OCI-LY7 (cell line): ENCODE measurements at regions not wholly inside any gene's neighbourhood (a gene's known extent, or its start where the extent isn't known, plus 50 kb on each side); places are given as distances from the start of the nearest gene placed in this dataset.
"Not testable (repeated sequence)": the region's sequence is repeated elsewhere in the genome, so short reads cannot be mapped to it uniquely, and the experiment has no call there.

Experiments
- BruUV-seq: library from RNA; stranded (reverse); fragments of 400-500 nt; replicated peaks from 2 replicates; lab custom pipeline; 2021; lab: Mats Ljungman, UMichigan
- CTCF ChIA-PET: fragments of 300-600 bp; sonication (Branson Sonifier 250); formaldehyde crosslinking; loops from one replicate; lab custom pipeline; 2022; ENCODE audit warnings: antibody characterized with exemption; ENCODE audit not compliant: unreplicated experiment; lab: Charles Lee
- POLR2A ChIA-PET: fragments of 300-600 bp; sonication (Branson Sonifier 250); formaldehyde crosslinking; loops from one replicate; lab custom pipeline; 2022; ENCODE audit warnings: antibody characterized with exemption; lab: Charles Lee
- DNase-seq: peaks from one replicate; pipeline ENCODE4 v3.0.0-alpha.2; 2015; ENCODE audit warnings: low spot score
- H2AFZ ChIP-seq: fragments of 200-600 bp; sonication (generic), shearing (Covaris generic); 2 replicates; pipeline ENCODE4 v1.6.1; 2014; ENCODE audit warnings: mild to moderate bottlenecking, antibody characterized with exemption, low read length, moderate library complexity
- H3K27ac ChIP-seq: fragments of 200-600 bp; sonication (generic); 2 replicates; pipeline ENCODE4 v1.5.1; 2014; ENCODE audit warnings: mixed run types, low read depth, mild to moderate bottlenecking, moderate library complexity, low read length, inconsistent platforms; ENCODE audit not compliant: poor library complexity, severe bottlenecking
- H3K36me3 ChIP-seq: fragments of 200-600 bp; sonication (generic); 2 replicates; pipeline ENCODE4 v1.6.1; 2014; ENCODE audit warnings: mild to moderate bottlenecking, antibody characterized with exemption, low read length, moderate library complexity, mixed read lengths; ENCODE audit not compliant: insufficient read depth
- H3K4me1 ChIP-seq: fragments of 200-600 bp; sonication (generic); 2 replicates; pipeline ENCODE4 v1.5.1; 2014; ENCODE audit warnings: mild to moderate bottlenecking, low read length; ENCODE audit not compliant: insufficient read depth, poor library complexity, severe bottlenecking
- H3K4me2 ChIP-seq: fragments of 200-600 bp; sonication (generic); 2 replicates; pipeline ENCODE4 v1.6.1; 2014; ENCODE audit warnings: mild to moderate bottlenecking, low read length
- H3K4me3 ChIP-seq: fragments of 200-600 bp; sonication (generic); 2 replicates; pipeline ENCODE4 v1.5.1; 2014; ENCODE audit warnings: mild to moderate bottlenecking, low read depth, low read length; ENCODE audit not compliant: poor library complexity, severe bottlenecking
- H3K79me2 ChIP-seq: fragments of 200-600 bp; sonication (generic); 2 replicates; pipeline ENCODE4 v1.6.1; 2016; ENCODE audit warnings: low read depth, mild to moderate bottlenecking, low read length, moderate library complexity, mixed read lengths; ENCODE audit not compliant: insufficient read depth
- H3K9me2 ChIP-seq: fragments of 200-600 bp; sonication (generic); 2 replicates; pipeline ENCODE4 v1.6.1; 2016; ENCODE audit warnings: mild to moderate bottlenecking, low read length, mixed read lengths; ENCODE audit not compliant: insufficient read depth
- H3K9me3 ChIP-seq: fragments of 200-600 bp; sonication (generic); 2 replicates; pipeline ENCODE4 v1.6.1; 2014; ENCODE audit warnings: mild to moderate bottlenecking, mixed run types, low read length, mixed read lengths
- H4K20me1 ChIP-seq: fragments of 200-600 bp; sonication (generic); 2 replicates; pipeline ENCODE4 v1.6.1; 2014; ENCODE audit warnings: mild to moderate bottlenecking, antibody characterized with exemption, low read length, moderate library complexity, mixed read lengths; ENCODE audit not compliant: insufficient read depth
- EZH2phosphoT487 ChIP-seq: fragments of 200-600 bp; sonication (generic); IDR thresholded peaks from 2 replicates; pipeline ENCODE4 v1.6.1; 2018; ENCODE audit warnings: low read depth, borderline replicate concordance, mild to moderate bottlenecking, mixed run types, antibody characterized with exemption, low read length, moderate library complexity, mixed read lengths
- intact Hi-C: fragments of 100-400 bp; cut with micrococcal nuclease; formaldehyde crosslinking; loops from one replicate; pipeline ENCODE4 v1.10.0; 2022; ENCODE audit not compliant: unreplicated experiment
- TF ChIP-seq, protein P1 (sequence below): fragments of 200-600 bp; sonication (generic); conservative IDR thresholded peaks from 2 replicates; pipeline ENCODE4 v1.5.1; 2014; ENCODE audit warnings: mild to moderate bottlenecking, antibody characterized with exemption, low read length, moderate library complexity, mixed read lengths

DNA sequence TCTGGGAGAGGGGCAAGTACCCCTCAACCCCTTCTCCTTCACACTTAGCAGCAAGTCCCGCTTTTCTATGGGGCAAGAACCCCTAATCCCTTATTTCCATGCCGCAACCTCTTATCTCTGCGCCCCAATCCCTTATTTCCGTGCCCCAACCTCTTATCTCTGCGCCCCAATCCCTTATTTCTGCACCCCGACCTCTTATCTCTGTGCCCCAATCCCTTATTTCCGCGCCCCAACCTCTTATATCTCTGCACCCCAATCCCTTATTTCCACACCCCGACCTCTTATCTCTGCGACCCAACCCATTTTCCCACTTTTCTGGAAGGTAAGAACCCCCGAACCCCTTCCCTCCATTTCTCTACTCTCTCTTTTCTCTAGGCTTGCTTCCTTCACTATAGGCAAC lies 95.6 kb upstream of the RAB4A start:
- H4K20me1 ChIP-seq, H3K36me3 ChIP-seq, intact Hi-C loops, DNase-seq, H3K9me2 ChIP-seq, H3K79me2 ChIP-seq, H2AFZ ChIP-seq, H3K9me3 ChIP-seq, H3K4me1 ChIP-seq, H3K4me2 ChIP-seq, H3K27ac ChIP-seq, CTCF ChIA-PET, POLR2A ChIA-PET, H3K4me3 ChIP-seq, BruUV-seq: not testable (repeated sequence)

DNA sequence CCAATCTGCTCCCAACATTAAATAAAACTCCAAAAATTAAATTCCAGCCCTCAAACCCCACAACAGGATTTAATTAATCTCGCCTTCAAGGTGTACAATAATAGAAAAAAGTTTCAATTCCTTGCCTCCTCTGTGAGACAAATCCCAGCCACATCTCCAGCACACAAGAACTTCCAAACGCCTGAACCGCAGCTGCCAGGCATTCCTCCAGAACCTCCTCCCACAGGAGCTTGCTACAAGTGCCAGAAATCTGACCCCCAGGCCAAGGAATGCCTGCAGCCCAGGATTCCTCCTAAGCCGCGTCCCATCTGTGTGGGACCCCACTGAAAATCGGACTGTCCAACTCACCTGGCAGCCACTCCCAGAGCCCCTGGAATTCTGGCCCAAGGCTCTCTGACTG lies 94.5 kb upstream of the RAB4A start:
- H2AFZ ChIP-seq, H3K4me3 ChIP-seq, H3K79me2 ChIP-seq, H3K9me3 ChIP-seq, H3K4me2 ChIP-seq, H3K4me1 ChIP-seq, CTCF ChIA-PET, POLR2A ChIA-PET, H4K20me1 ChIP-seq, H3K36me3 ChIP-seq, intact Hi-C loops, DNase-seq, BruUV-seq, H3K27ac ChIP-seq, H3K9me2 ChIP-seq: not testable (repeated sequence)

DNA sequence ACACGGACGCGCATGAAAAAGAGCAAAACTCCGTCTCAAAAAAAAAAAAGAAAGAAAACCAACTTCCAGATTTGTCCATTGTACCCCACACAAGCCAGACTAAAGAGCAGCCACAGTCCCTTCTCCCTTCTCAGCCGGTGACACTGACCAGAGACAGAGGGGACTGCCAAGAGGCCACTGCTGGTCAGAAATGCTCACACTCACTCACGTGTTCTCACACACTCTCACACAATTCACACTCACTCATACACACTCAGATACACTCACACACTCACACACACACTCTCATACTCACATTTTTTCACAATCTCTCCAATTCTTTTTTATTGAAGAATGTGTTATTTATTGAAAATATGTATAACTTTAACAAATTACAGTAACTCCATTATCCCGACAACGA lies 90.8 kb upstream of the RAB4A start:
- Histone ChIP-seq H3K4me3 (no peak overlapping the region), H3K36me3 (no peaks in the 10 kb centered on the region), H3K4me2 (no peak overlapping the region), H2AFZ (no peak overlapping the region), H3K9me3 (no peaks in the 10 kb centered on the region), H4K20me1 (no peaks in the 10 kb centered on the region), H3K9me2 (no peaks in the 10 kb centered on the region), H3K27ac (no peak overlapping the region), H3K79me2 (no peaks in the 10 kb centered on the region), H3K4me1 (no peaks in the 10 kb centered on the region)
- no TSS peak for BruUV-seq
- DNase-seq = no peak
- ChIA-PET CTCF (no interaction called here), POLR2A (no interaction called here)
- intact Hi-C loops = no loop called here
- no peak for TF ChIP-seq EZH2phosphoT487
- TF ChIP-seq, protein P1, sequence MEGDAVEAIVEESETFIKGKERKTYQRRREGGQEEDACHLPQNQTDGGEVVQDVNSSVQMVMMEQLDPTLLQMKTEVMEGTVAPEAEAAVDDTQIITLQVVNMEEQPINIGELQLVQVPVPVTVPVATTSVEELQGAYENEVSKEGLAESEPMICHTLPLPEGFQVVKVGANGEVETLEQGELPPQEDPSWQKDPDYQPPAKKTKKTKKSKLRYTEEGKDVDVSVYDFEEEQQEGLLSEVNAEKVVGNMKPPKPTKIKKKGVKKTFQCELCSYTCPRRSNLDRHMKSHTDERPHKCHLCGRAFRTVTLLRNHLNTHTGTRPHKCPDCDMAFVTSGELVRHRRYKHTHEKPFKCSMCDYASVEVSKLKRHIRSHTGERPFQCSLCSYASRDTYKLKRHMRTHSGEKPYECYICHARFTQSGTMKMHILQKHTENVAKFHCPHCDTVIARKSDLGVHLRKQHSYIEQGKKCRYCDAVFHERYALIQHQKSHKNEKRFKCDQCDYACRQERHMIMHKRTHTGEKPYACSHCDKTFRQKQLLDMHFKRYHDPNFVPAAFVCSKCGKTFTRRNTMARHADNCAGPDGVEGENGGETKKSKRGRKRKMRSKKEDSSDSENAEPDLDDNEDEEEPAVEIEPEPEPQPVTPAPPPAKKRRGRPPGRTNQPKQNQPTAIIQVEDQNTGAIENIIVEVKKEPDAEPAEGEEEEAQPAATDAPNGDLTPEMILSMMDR = no peak

DNA sequence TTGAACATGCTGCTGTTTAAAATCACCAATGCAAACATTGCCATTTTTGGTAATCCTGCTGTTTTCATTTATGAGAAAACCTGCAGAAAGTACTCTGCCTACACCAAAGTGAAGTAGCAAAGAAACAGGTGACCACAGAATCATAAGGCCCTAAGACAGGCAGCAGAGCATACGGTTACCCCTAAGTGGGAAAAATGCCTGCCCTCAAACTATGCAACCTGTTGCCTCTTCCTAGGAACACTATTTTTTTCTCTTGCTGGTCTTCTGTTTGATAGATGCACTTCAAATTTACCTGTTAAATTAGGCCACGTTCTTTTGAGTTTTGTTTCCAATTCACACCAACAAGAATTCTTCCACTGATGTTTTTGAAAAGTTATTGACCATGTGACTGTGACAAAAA lies 89.5 kb upstream of the RAB4A start:
- H3K36me3 ChIP-seq = no peaks in the 10 kb centered on the region
- TF ChIP-seq EZH2phosphoT487 = no peak
- TF ChIP-seq, protein P1 = no peak
- ChIA-PET POLR2A (no interaction called here), CTCF (no interaction called here)
- H3K9me3 ChIP-seq = no peaks in the 10 kb centered on the region
- no peaks in the 10 kb centered on the region for H3K79me2 ChIP-seq
- H2AFZ ChIP-seq = no peak overlapping the region
- no peak overlapping the region for H3K4me3 ChIP-seq
- H3K9me2 ChIP-seq = no peaks in the 10 kb centered on the region
- no peak for DNase-seq
- no peaks in the 10 kb centered on the region for H3K4me1 ChIP-seq
- BruUV-seq = no TSS peak
- no peak overlapping the region for H3K4me2 ChIP-seq
- H3K27ac ChIP-seq = no peak overlapping the region
- H4K20me1 ChIP-seq = no peaks in the 10 kb centered on the region
- intact Hi-C loops = no loop called here
